ENCODE measurements at regions not wholly inside any gene's neighbourhood (a gene's known extent, or its start where the extent isn't known, plus 50 kb on each side); places are given as distances from the start of the nearest gene placed in this dataset.

DNA sequence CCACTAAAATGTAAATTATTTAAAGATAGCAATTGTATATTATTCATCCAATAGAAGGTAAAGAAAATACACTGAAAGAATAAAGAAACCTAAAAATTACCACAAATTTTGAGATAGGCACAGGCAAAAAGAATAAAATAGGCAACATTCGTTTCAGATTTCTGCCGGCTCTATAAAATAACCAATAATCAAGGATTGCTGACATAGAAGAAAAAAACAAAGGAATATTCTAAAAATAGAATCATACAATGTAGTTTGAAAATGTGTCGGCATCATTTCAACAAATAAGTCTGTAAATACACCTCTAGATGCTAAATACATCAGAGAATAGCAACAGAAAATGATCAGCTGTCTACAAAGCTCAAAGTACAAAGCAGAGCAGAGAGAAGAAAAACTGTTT, 973.3 kb downstream of the EPHA7 start:
- H2AK5ac ChIP-seq (ENCODE audit: low read depth, low read length): no peak overlapping the region
- H3K4me1 ChIP-seq (replicated peaks in 1 of 4; ENCODE audit: control insufficient read depth in 3 of 4, insufficient read depth in 4 of 4, low read length in 3 of 4): no peaks in the 10 kb centered on the region
- TF ChIP-seq EGR1 (IDR thresholded peaks at IDR 0.05; ENCODE audit: borderline replicate concordance, low read depth, low read length) (no peak), CTCF (IDR thresholded peaks at IDR 0.05; ENCODE audit: control extremely low read depth in 1 of 3, insufficient read depth in 1 of 3, low read depth in 1 of 3, low read length in 3 of 3) (no peak), RBBP5 (IDR thresholded peaks at IDR 0.05; ENCODE audit: borderline replicate concordance, low read depth, low read length) (no peak), CBX5 (IDR thresholded peaks at IDR 0.05; ENCODE audit: low read depth, low read length) (no peak)
- no peaks in the 10 kb centered on the region for H3K27me3 ChIP-seq (replicated peaks in 1 of 4; ENCODE audit: control insufficient read depth in 3 of 4, extremely low read depth in 1 of 4, insufficient read depth in 3 of 4, low read length in 3 of 4)
- FAIRE-seq: no peak
- no peaks in the 10 kb centered on the region for H3K9me3 ChIP-seq (ENCODE audit: insufficient read depth in 2 of 2, low read depth in 1 of 2, low read length in 1 of 2)
- H3K23me2 ChIP-seq (ENCODE audit: low read depth, low read length): no peaks in the 10 kb centered on the region
- WGBS, 2 experiments (ENCODE audit: extremely low coverage in 1 of 2, insufficient coverage in 1 of 2, insufficient read length in 1 of 2, insufficient replicate concordance in 2 of 2, low coverage in 1 of 2, low lambda C conversion rate in 2 of 2, missing lambda C conversion rate in 1 of 2): 96% methylated on average over 3 of the region's 3 CpGs; no CpG with 5 or more reads in 1 of the 2 experiments
- H3K4ac ChIP-seq (replicated peaks; ENCODE audit: insufficient read length, low read depth, low read length): no peak overlapping the region
- H2AFZ ChIP-seq (ENCODE audit: low read length): no peak overlapping the region
- no peak overlapping the region for H3K14ac ChIP-seq (ENCODE audit: insufficient read length)
- H4K91ac ChIP-seq (replicated peaks; ENCODE audit: insufficient read length, low read length): no peak overlapping the region
- ChIA-PET POLR2A (ENCODE audit: partially characterized antibody) (no interaction called here), CTCF (ENCODE audit: partially characterized antibody) (no interaction called here)
- H4K5ac ChIP-seq (ENCODE audit: insufficient read length, low read depth, low read length): no peak overlapping the region
- H4K8ac ChIP-seq (ENCODE audit: extremely low read depth, insufficient read depth, low read length): no peak overlapping the region
- no peaks in the 10 kb centered on the region for H3K79me1 ChIP-seq (ENCODE audit: low read depth, low read length)
- no peaks in the 10 kb centered on the region for H3K36me3 ChIP-seq (ENCODE audit: control insufficient read depth in 2 of 4, insufficient read depth in 4 of 4, low read length in 3 of 4)
- H3K18ac ChIP-seq (ENCODE audit: extremely low read depth, low read length): no peak overlapping the region
- no peak overlapping the region for H3K9ac ChIP-seq (replicated peaks in 1 of 4; ENCODE audit: extremely low read depth in 1 of 4, low read depth in 3 of 4, low read length in 3 of 4)
- no peak overlapping the region for H3K27ac ChIP-seq (ENCODE audit: low read depth, low read length)
- H3K23ac ChIP-seq (ENCODE audit: insufficient read length): no peak overlapping the region
- DNase-seq (ENCODE audit: low read depth in 1 of 2, low spot score in 2 of 2): no peak
- no peak overlapping the region for H3K56ac ChIP-seq (replicated peaks; ENCODE audit: insufficient read length, low read depth, low read length)
- H3K4me3 ChIP-seq (ENCODE audit: extremely low read depth in 1 of 4, insufficient read depth in 2 of 4, low read depth in 3 of 4, low read length in 4 of 4): no peak overlapping the region
- H3K79me2 ChIP-seq (ENCODE audit: control insufficient read depth in 1 of 2, insufficient read depth in 2 of 2, low read length in 2 of 2): no peaks in the 10 kb centered on the region
- H2BK12ac ChIP-seq (ENCODE audit: low read depth, low read length): no peak overlapping the region
- no peaks in the 10 kb centered on the region for H4K20me1 ChIP-seq (replicated peaks in 1 of 2; ENCODE audit: control insufficient read depth in 1 of 2, insufficient read depth in 2 of 2, low read length in 2 of 2)
- no peak overlapping the region for H2BK15ac ChIP-seq (ENCODE audit: low read length)
- no peak overlapping the region for H2BK5ac ChIP-seq (ENCODE audit: low read depth, low read length)
- no peak overlapping the region for H3K4me2 ChIP-seq (ENCODE audit: insufficient read depth in 1 of 2, low read depth in 2 of 2, low read length in 2 of 2)
- H2BK20ac ChIP-seq (ENCODE audit: low read length): no peak overlapping the region
- no peak overlapping the region for H2BK120ac ChIP-seq (replicated peaks; ENCODE audit: low read depth, low read length)

Measured in H1 (cell line).